GM23248 (cell line): ENCODE measurements at regions not wholly inside any gene's neighbourhood (a gene's known extent, or its start where the extent isn't known, plus 50 kb on each side); places are given as distances from the start of the nearest gene placed in this dataset.

ENCODE experiments used
- EZH2 ChIP-seq: fragments of 200-600 bp; sonication (generic); IDR thresholded peaks from 2 replicates; pipeline ENCODE4 v1.6.1; 2018; ENCODE audit warnings: antibody characterized with exemption, mild to moderate bottlenecking; ENCODE audit not compliant: insufficient read depth, poor library complexity, severe bottlenecking
- EZH2phosphoT487 ChIP-seq: fragments of 200-600 bp; sonication (generic); IDR thresholded peaks from 2 replicates; pipeline ENCODE4 v1.6.1; 2018; ENCODE audit warnings: antibody characterized with exemption, moderate library complexity, mild to moderate bottlenecking, low read depth; ENCODE audit not compliant: insufficient read depth

DNA sequence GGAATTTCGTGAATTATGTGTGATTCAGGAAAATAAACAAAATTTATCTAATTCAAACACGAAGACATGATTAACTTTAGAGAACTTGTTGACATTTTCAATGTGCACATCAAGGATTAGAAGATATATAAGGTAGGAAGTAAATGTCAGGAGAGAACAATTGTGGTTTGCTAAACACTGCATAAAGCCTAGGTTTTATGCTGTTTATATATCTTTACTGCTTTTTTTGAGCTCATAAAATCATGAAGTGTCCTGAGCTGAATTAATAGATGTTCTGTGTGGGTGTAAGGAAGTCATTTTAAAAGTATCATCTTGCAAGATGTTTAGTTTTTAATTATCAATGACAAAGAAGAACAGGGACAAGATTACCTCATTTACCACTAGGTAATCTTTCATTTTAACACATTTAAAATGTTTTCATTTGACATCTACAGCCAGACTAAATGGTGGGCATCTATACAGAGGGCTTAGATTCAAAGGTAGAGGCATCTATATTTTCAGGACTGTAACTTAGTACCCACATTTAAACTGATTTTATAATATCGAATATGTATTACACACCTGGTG, 382.8 kb downstream of the ADAMTS20 start:
- TF ChIP-seq EZH2 (no peak), EZH2phosphoT487 (no peak)
